Hepatocyte (in vitro differentiated cells): ENCODE measurements at regions not wholly inside any gene's neighbourhood (a gene's known extent, or its start where the extent isn't known, plus 50 kb on each side); places are given as distances from the start of the nearest gene placed in this dataset.

ENCODE experiments used
- DNase-seq: peaks from one replicate; pipeline ENCODE4 v3.0.0-alpha.2; 2016; ENCODE audit warnings: low spot score
- H2AFZ ChIP-seq: fragments of 200-600 bp; sonication (generic); 2 replicates; pipeline ENCODE4 v1.6.0; 2016; ENCODE audit warnings: antibody characterized with exemption, mild to moderate bottlenecking
- H3K27ac ChIP-seq: fragments of 200-600 bp; sonication (generic); 2 replicates; pipeline ENCODE4 v1.5.1; 2016; ENCODE audit warnings: mild to moderate bottlenecking
- H3K27me3 ChIP-seq: fragments of 200-600 bp; sonication (generic); 2 replicates; pipeline ENCODE4 v1.6.1; 2016
- H3K36me3 ChIP-seq: fragments of 200-600 bp; sonication (generic); replicated peaks from 2 replicates; pipeline ENCODE4 v1.5.1; 2016; ENCODE audit warnings: low read depth; ENCODE audit not compliant: insufficient read depth
- H3K4me1 ChIP-seq: fragments of 200-600 bp; sonication (generic); 2 replicates; pipeline ENCODE4 v1.5.1; 2016; ENCODE audit warnings: mild to moderate bottlenecking, moderate library complexity; ENCODE audit not compliant: insufficient read depth
- H3K4me2 ChIP-seq: fragments of 200-600 bp; sonication (generic); 2 replicates; pipeline ENCODE4 v1.6.0; 2016
- H3K4me3 ChIP-seq: fragments of 200-600 bp; sonication (generic); 2 replicates; pipeline ENCODE4 v1.5.1; 2016; ENCODE audit warnings: mild to moderate bottlenecking
- H3K79me2 ChIP-seq: fragments of 200-600 bp; sonication (generic); 2 replicates; pipeline ENCODE4 v1.6.0; 2017; ENCODE audit warnings: mild to moderate bottlenecking
- H3K9me2 ChIP-seq: fragments of 200-600 bp; sonication (generic); replicated peaks from 2 replicates; pipeline ENCODE4 v1.6.0; 2017; ENCODE audit warnings: mild to moderate bottlenecking; ENCODE audit not compliant: insufficient read depth
- H3K9me3 ChIP-seq: fragments of 200-600 bp; sonication (generic); 2 replicates; pipeline ENCODE4 v1.5.1; 2016; ENCODE audit warnings: low read depth, mild to moderate bottlenecking
- H4K20me1 ChIP-seq: fragments of 200-600 bp; sonication (generic); 2 replicates; pipeline ENCODE4 v1.6.0; 2016; ENCODE audit warnings: mild to moderate bottlenecking; ENCODE audit not compliant: insufficient read depth, poor library complexity, severe bottlenecking
- CTCF ChIP-seq: fragments of 200-600 bp; sonication (generic); IDR thresholded peaks from 2 replicates; pipeline ENCODE4 v1.5.1; 2016; ENCODE audit warnings: antibody characterized with exemption, mild to moderate bottlenecking; ENCODE audit not compliant: poor library complexity
- EZH2 ChIP-seq: fragments of 200-600 bp; sonication (generic); IDR thresholded peaks from 2 replicates; pipeline ENCODE4 v1.6.1; 2016; ENCODE audit warnings: antibody characterized with exemption, mild to moderate bottlenecking, borderline replicate concordance
- EZH2phosphoT487 ChIP-seq: fragments of 200-600 bp; sonication (generic); IDR thresholded peaks from one replicate; pipeline ENCODE4 v1.6.1; 2018; ENCODE audit warnings: antibody characterized with exemption, mild to moderate bottlenecking, low read depth, moderate library complexity; ENCODE audit not compliant: unreplicated experiment, severe bottlenecking
- WGBS: methylation state at CpG from one replicate; pipeline ENCODE4 v1.1.6; 2016; ENCODE audit warnings: low lambda C conversion rate; ENCODE audit errors: missing lambda C conversion rate; 5-methylcytosine and 5-hydroxymethylcytosine counted together

- no peak overlapping the region for H3K4me3 ChIP-seq
- H3K27me3 ChIP-seq = no peaks in the 10 kb centered on the region
- H3K4me1 ChIP-seq = no peaks in the 10 kb centered on the region
- H3K4me2 ChIP-seq = no peak overlapping the region
- H3K9me2 ChIP-seq = no peaks in the 10 kb centered on the region
- no peak overlapping the region for H2AFZ ChIP-seq
- DNase-seq = no peak
- H3K9me3 ChIP-seq = no peaks in the 10 kb centered on the region
- TF ChIP-seq CTCF = no peak
- H3K79me2 ChIP-seq = no peaks in the 10 kb centered on the region
- H3K27ac ChIP-seq = no peak overlapping the region
- no peaks in the 10 kb centered on the region for H4K20me1 ChIP-seq
- no peaks in the 10 kb centered on the region for H3K36me3 ChIP-seq
- 92% methylated on average over 3 of the region's 3 CpGs for WGBS
Measured at GRCh38 chr4:181108237-181108636, 1135.0 kb upstream of the TENM3 start.

GRCh38 chr4:181119186-181119585 is 1124.0 kb upstream of the TENM3 start:
- TF ChIP-seq CTCF (no peak), EZH2phosphoT487 (no peak), EZH2 (no peak)
- H4K20me1 ChIP-seq = no peaks in the 10 kb centered on the region
- H3K9me2 ChIP-seq = no peaks in the 10 kb centered on the region
- 86% methylated on average over 4 of the region's 4 CpGs for WGBS
- H3K27me3 ChIP-seq = no peaks in the 10 kb centered on the region
- peaks cover 9% of the 10 kb centered on the region for H3K4me1 ChIP-seq
- no peak overlapping the region for H3K4me2 ChIP-seq
- no peaks in the 10 kb centered on the region for H3K9me3 ChIP-seq
- no peaks in the 10 kb centered on the region for H3K79me2 ChIP-seq
- H3K27ac ChIP-seq = no peak overlapping the region
- no peak for DNase-seq
- H3K4me3 ChIP-seq = no peak overlapping the region
- H2AFZ ChIP-seq = no peak overlapping the region
- H3K36me3 ChIP-seq = no peaks in the 10 kb centered on the region

GRCh38 chr4:181121733-181122132 is 1121.5 kb upstream of the TENM3 start:
- peaks cover 9% of the 10 kb centered on the region for H3K4me1 ChIP-seq

More at GRCh38 chr4:181121733-181122132, 1121.5 kb upstream of the TENM3 start:
- Histone ChIP-seq H3K9me3 (no peaks in the 10 kb centered on the region), H3K4me3 (no peak overlapping the region), H3K27ac (no peak overlapping the region), H4K20me1 (no peaks in the 10 kb centered on the region), H3K4me2 (no peak overlapping the region), H2AFZ (no peak overlapping the region), H3K36me3 (no peaks in the 10 kb centered on the region), H3K27me3 (no peaks in the 10 kb centered on the region), H3K9me2 (no peaks in the 10 kb centered on the region), H3K79me2 (no peaks in the 10 kb centered on the region)
- WGBS = 91% methylated on average over 7 of the region's 7 CpGs
- no peak for DNase-seq
- no peak for TF ChIP-seq EZH2phosphoT487
- no peak for TF ChIP-seq EZH2
- no peak for TF ChIP-seq CTCF
